HL-60 (cell line): ENCODE measurements at regions not wholly inside any gene's neighbourhood (a gene's known extent, or its start where the extent isn't known, plus 50 kb on each side); places are given as distances from the start of the nearest gene placed in this dataset.

Experiments used
- DNase-seq, 2 experiments: peaks; one replicate each; pipeline ENCODE4 v3.0.0-alpha.2; 2010 to 2020; ENCODE audit warnings: low read depth in 1 of 2, low spot score in 1 of 2
- H3K27ac ChIP-seq: fragments of 250-450 bp; sonication (Bioruptor Pico); replicated peaks from 2 replicates; pipeline ENCODE4 v1.5.1; 2020; ENCODE audit warnings: mild to moderate bottlenecking, moderate library complexity
- H3K27me3 ChIP-seq: fragments of 250-450 bp; sonication (Bioruptor Pico); 2 replicates; pipeline ENCODE4 v1.5.1; 2021; ENCODE audit warnings: mild to moderate bottlenecking, moderate library complexity; ENCODE audit not compliant: insufficient read depth, poor library complexity, severe bottlenecking
- H3K4me3 ChIP-seq: replicated peaks from 2 replicates; pipeline ENCODE4 v1.5.1; 2011; ENCODE audit warnings: mild to moderate bottlenecking, control low read depth, low read length; ENCODE audit not compliant: insufficient read depth
- GABPA ChIP-seq: IDR thresholded peaks from 2 replicates; pipeline ENCODE4 v1.6.1; 2012; ENCODE audit warnings: low read depth
- POLR2AphosphoS5 ChIP-seq: IDR thresholded peaks from 2 replicates; pipeline ENCODE4 v1.6.1; 2012; ENCODE audit warnings: low read depth
- SPI1 ChIP-seq: IDR thresholded peaks from 2 replicates; pipeline ENCODE4 v1.6.1; 2012; ENCODE audit warnings: low read depth, mild to moderate bottlenecking, borderline replicate concordance
- TF ChIP-seq, protein P1 (sequence below): IDR thresholded peaks from 2 replicates; pipeline ENCODE4 v1.6.1; 2012; ENCODE audit warnings: low read depth; ENCODE audit not compliant: insufficient replicate concordance
- TF ChIP-seq, protein P2 (sequence below): IDR thresholded peaks from one replicate; pipeline ENCODE4 v1.5.1; 2011; ENCODE audit warnings: low read length, control low read depth, inconsistent platforms; ENCODE audit not compliant: insufficient read depth

DNA sequence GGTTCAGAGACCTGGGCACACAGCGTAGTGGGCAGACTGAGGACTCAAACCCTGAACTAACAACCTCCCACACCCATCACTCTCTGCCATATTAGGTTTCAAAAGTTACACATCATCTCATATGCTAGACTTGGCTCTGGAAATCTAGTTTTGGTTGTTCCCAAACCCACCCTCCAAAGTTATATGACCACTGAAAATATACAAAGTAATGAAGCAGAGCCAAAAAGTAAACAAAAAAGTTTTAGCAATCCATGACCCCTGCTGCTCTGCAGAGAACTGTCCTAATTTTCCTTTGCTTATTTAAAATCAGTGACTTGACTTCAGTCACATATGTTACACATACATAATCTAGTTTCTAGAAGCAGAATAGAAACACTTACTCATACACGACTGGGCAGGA lies 155.6 kb upstream of the TAS2R1 start:
- H3K27ac ChIP-seq = no peak overlapping the region
- TF ChIP-seq, protein P1, sequence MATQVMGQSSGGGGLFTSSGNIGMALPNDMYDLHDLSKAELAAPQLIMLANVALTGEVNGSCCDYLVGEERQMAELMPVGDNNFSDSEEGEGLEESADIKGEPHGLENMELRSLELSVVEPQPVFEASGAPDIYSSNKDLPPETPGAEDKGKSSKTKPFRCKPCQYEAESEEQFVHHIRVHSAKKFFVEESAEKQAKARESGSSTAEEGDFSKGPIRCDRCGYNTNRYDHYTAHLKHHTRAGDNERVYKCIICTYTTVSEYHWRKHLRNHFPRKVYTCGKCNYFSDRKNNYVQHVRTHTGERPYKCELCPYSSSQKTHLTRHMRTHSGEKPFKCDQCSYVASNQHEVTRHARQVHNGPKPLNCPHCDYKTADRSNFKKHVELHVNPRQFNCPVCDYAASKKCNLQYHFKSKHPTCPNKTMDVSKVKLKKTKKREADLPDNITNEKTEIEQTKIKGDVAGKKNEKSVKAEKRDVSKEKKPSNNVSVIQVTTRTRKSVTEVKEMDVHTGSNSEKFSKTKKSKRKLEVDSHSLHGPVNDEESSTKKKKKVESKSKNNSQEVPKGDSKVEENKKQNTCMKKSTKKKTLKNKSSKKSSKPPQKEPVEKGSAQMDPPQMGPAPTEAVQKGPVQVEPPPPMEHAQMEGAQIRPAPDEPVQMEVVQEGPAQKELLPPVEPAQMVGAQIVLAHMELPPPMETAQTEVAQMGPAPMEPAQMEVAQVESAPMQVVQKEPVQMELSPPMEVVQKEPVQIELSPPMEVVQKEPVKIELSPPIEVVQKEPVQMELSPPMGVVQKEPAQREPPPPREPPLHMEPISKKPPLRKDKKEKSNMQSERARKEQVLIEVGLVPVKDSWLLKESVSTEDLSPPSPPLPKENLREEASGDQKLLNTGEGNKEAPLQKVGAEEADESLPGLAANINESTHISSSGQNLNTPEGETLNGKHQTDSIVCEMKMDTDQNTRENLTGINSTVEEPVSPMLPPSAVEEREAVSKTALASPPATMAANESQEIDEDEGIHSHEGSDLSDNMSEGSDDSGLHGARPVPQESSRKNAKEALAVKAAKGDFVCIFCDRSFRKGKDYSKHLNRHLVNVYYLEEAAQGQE = no peak
- TF ChIP-seq GABPA (no peak), SPI1 (no peak), POLR2AphosphoS5 (no peak)
- TF ChIP-seq, protein P2, sequence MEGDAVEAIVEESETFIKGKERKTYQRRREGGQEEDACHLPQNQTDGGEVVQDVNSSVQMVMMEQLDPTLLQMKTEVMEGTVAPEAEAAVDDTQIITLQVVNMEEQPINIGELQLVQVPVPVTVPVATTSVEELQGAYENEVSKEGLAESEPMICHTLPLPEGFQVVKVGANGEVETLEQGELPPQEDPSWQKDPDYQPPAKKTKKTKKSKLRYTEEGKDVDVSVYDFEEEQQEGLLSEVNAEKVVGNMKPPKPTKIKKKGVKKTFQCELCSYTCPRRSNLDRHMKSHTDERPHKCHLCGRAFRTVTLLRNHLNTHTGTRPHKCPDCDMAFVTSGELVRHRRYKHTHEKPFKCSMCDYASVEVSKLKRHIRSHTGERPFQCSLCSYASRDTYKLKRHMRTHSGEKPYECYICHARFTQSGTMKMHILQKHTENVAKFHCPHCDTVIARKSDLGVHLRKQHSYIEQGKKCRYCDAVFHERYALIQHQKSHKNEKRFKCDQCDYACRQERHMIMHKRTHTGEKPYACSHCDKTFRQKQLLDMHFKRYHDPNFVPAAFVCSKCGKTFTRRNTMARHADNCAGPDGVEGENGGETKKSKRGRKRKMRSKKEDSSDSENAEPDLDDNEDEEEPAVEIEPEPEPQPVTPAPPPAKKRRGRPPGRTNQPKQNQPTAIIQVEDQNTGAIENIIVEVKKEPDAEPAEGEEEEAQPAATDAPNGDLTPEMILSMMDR = no peak
- no peak overlapping the region for H3K4me3 ChIP-seq
- no peaks in the 10 kb centered on the region for H3K27me3 ChIP-seq
- no peak for DNase-seq

DNA sequence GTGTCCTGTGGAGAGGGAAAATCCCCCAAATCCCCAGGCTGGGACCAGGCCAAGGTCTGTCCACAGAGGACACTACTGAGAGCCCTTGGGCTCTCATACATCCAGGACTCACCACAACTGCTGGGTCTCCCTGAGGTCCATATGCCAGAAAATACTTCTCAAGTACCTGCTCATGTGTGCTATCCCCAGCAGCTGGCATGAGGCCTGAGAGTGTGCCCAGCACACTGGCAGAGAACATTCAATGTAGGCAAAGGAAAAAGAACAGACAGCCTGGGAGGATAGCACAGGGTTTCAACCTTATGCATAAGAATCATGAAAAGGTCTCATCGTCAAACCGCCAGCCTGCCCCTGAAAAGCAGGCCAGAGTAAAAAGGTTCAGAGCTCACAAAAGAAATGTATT lies 154.1 kb upstream of the TAS2R1 start:
- Histone ChIP-seq H3K27me3 (no peaks in the 10 kb centered on the region), H3K4me3 (no peak overlapping the region), H3K27ac (no peak overlapping the region)
- TF ChIP-seq, protein P2 = no peak
- TF ChIP-seq, protein P1 = no peak
- no peak for TF ChIP-seq GABPA
- no peak for TF ChIP-seq SPI1
- no peak for TF ChIP-seq POLR2AphosphoS5
- DNase-seq = no peak

DNA sequence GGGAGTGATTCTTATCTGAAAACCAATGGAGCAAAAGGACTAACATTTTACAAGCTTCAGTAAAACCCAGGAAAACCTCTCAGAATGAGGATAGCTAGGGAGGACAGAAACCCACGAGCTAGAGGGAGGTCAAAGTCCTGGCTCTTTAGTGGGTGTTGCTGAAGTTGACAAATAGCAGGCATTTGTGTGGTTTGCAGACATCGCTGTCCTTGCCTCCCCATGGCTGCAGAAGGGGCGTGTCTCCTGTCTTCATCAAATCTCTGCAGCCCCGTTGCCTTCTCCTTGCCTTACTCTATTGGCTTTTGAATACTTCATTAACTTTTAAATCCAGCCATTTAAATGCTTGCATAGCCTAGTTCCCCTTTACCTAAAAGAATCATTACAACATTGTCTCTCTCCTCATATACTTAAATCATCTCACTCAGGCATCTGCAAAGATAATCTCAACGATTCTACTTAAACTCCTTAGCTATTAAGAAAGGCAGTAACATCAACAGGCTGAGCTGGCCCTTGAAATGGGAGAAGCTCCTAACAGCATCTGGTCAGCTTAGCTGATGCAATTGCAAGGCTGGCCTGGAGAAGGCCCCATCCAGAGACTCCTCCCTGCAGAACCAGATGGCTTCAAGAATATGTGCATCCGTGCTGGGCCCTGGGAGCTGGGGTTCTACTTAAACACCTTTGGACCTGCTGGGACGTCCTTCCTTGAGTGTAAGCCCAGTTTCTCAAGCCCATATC lies 152.8 kb upstream of the TAS2R1 start:
- Histone ChIP-seq H3K27me3 (no peaks in the 10 kb centered on the region), H3K4me3 (no peak overlapping the region), H3K27ac (no peak overlapping the region)
- TF ChIP-seq, protein P1 = no peak
- no peak for TF ChIP-seq SPI1
- TF ChIP-seq POLR2AphosphoS5 = no peak
- TF ChIP-seq GABPA = no peak
- TF ChIP-seq, protein P2 = no peak
- no peak for DNase-seq
